Activated B cell treated with CpG ODN at 0.5 μM for 24 hours (primary cell): ENCODE measurements at regions not wholly inside any gene's neighbourhood (a gene's known extent, or its start where the extent isn't known, plus 50 kb on each side); places are given as distances from the start of the nearest gene placed in this dataset.

Source experiments
- ATAC-seq: fragments of 200-7000 bp; cut with Tn5 transposase; one replicate; pipeline ENCODE4 v1.10.0; 2021; ENCODE audit warnings: low read depth, mild to moderate bottlenecking, moderate library complexity
- CTCF ChIA-PET: fragments of 350-600 bp; sonication (Branson Sonifier 250); formaldehyde crosslinking; loops from one replicate; lab custom pipeline; 2021; ENCODE audit warnings: antibody characterized with exemption; lab: Charles Lee
- POLR2A ChIA-PET: fragments of 350-600 bp; sonication (Branson Sonifier 250); formaldehyde crosslinking; loops from one replicate; lab custom pipeline; 2021; ENCODE audit warnings: antibody characterized with exemption; lab: Charles Lee
- DNase-seq: peaks from one replicate; pipeline ENCODE4 v3.0.0; 2022
- H3K27ac Mint-ChIP-seq: one replicate; pipeline ENCODE4 v1.8.0; 2020; ENCODE audit warnings: mixed read lengths
- H3K27me3 Mint-ChIP-seq: one replicate; pipeline ENCODE4 v1.8.0; 2021; ENCODE audit warnings: mixed read lengths
- H3K36me3 Mint-ChIP-seq: one replicate; pipeline ENCODE4 v1.8.0; 2021; ENCODE audit warnings: low read depth, mixed read lengths
- H3K4me1 Mint-ChIP-seq: one replicate; pipeline ENCODE4 v1.8.0; 2021; ENCODE audit warnings: mixed read lengths
- H3K4me3 Mint-ChIP-seq: one replicate; pipeline ENCODE4 v1.8.0; 2020; ENCODE audit warnings: mild to moderate bottlenecking, mixed read lengths
- H3K9me3 Mint-ChIP-seq: one replicate; pipeline ENCODE4 v1.8.0; 2020; ENCODE audit warnings: mixed read lengths
- CTCF ChIP-seq: fragments of 200-600 bp; IDR thresholded peaks from one replicate; pipeline ENCODE4 v1.8.0; 2022; ENCODE audit warnings: antibody characterized with exemption, mild to moderate bottlenecking
- intact Hi-C: fragments of 100-400 bp; cut with micrococcal nuclease; formaldehyde crosslinking; loops from one replicate; pipeline ENCODE4 v1.15.1; 2024

- Mint-ChIP-seq H3K27me3 (no peaks in the 10 kb centered on the region), H3K36me3 (no peaks in the 10 kb centered on the region), H3K4me3 (no peak overlapping the region), H3K27ac (no peak overlapping the region), H3K9me3 (no peaks in the 10 kb centered on the region), H3K4me1 (peaks cover 30% of the 10 kb centered on the region)
- ATAC-seq (no peak), DNase-seq (no peak)
- POLR2A ChIA-PET, result interaction anchor here (0.9 to 1.4 kb wide), 4 partner anchors 113 to 161 kb away, joined by 3 to 10 read pairs (median 3); no protein-coding TSS in a partner anchor
- intact Hi-C loops, result no loop called here
- CTCF ChIA-PET, result interaction anchor here (0.9 to 3.3 kb wide), 6 partner anchors 43 to 195 kb away, joined by 3 to 14 read pairs (median 6); no protein-coding TSS in a partner anchor
- no peak for TF ChIP-seq CTCF
Observed at GRCh38 chr7:142670511-142670910, 78.8 kb upstream of the PRSS1 start.

GRCh38 chr7:142669074-142669654, 80.1 kb upstream of the PRSS1 start:
- intact Hi-C loops, result loop anchor here (1.0 kb wide), 4 partner anchors 43 to 185 kb away; no protein-coding TSS in a partner anchor
- H3K36me3 Mint-ChIP-seq, result no peaks in the 10 kb centered on the region
- ChIA-PET CTCF (interaction anchor here (1.2 to 3.3 kb wide), 4 partner anchors 114 to 546 kb away, joined by 4 to 14 read pairs (median 8); no protein-coding TSS in a partner anchor), POLR2A (interaction anchor here (0.6 to 1.1 kb wide), 3 partner anchors 114 to 127 kb away, joined by 3 to 4 read pairs (median 3); no protein-coding TSS in a partner anchor)
- TF ChIP-seq CTCF, result no peak
- ATAC-seq (peak; percentile 28), DNase-seq (no peak)
- peak overlapping the region; percentile 13 for H3K4me3 Mint-ChIP-seq
- H3K27ac Mint-ChIP-seq, result no peak overlapping the region
- H3K27me3 Mint-ChIP-seq, result no peaks in the 10 kb centered on the region
- H3K9me3 Mint-ChIP-seq, result no peaks in the 10 kb centered on the region
- H3K4me1 Mint-ChIP-seq, result peaks cover 30% of the 10 kb centered on the region

- Mint-ChIP-seq H3K27me3 (no peaks in the 10 kb centered on the region), H3K4me1 (peaks cover 30% of the 10 kb centered on the region), H3K9me3 (no peaks in the 10 kb centered on the region), H3K4me3 (no peak overlapping the region), H3K27ac (no peak overlapping the region), H3K36me3 (no peaks in the 10 kb centered on the region)
- peak; percentile 45 for ATAC-seq
- intact Hi-C loops, result no loop called here
- POLR2A ChIA-PET, result interaction anchor here (0.6 to 1.0 kb wide), 2 partner anchors 115 to 128 kb away, joined by 3 to 4 read pairs; no protein-coding TSS in a partner anchor
- CTCF ChIA-PET, result interaction anchor here (1.2 to 1.7 kb wide), 3 partner anchors 115 to 547 kb away, joined by 4 to 12 read pairs (median 5); no protein-coding TSS in a partner anchor
- TF ChIP-seq CTCF, result no peak
- DNase-seq, result no peak
Observed at GRCh38 chr7:142668495-142668894, 80.8 kb upstream of the PRSS1 start.

- DNase-seq (no peak), ATAC-seq (no peak)
- Mint-ChIP-seq H3K27me3 (peaks cover under 1% of the 10 kb centered on the region), H3K27ac (no peak overlapping the region), H3K36me3 (no peaks in the 10 kb centered on the region), H3K4me3 (no peak overlapping the region), H3K4me1 (no peaks in the 10 kb centered on the region), H3K9me3 (no peaks in the 10 kb centered on the region)
- intact Hi-C loops, result no loop called here
- no peak for TF ChIP-seq CTCF
- ChIA-PET CTCF (interaction anchor here (1.3 to 1.8 kb wide), 2 partner anchors 126 to 151 kb away, joined by 4 read pairs; no protein-coding TSS in a partner anchor), POLR2A (no interaction called here)
Observed at GRCh38 chr7:142657376-142657775, 91.9 kb upstream of the PRSS1 start.

GRCh38 chr7:142654398-142654797, 94.9 kb upstream of the PRSS1 start:
- Mint-ChIP-seq H3K36me3 (no peaks in the 10 kb centered on the region), H3K27me3 (peaks cover 7% of the 10 kb centered on the region), H3K9me3 (no peaks in the 10 kb centered on the region), H3K27ac (no peak overlapping the region), H3K4me1 (no peaks in the 10 kb centered on the region), H3K4me3 (no peak overlapping the region)
- TF ChIP-seq CTCF, result no peak
- ATAC-seq (no peak), DNase-seq (no peak)
- ChIA-PET CTCF (interaction anchor here (0.7 to 1.6 kb wide), 4 partner anchors 21 to 157 kb away, joined by 5 to 7 read pairs (median 6); no protein-coding TSS in a partner anchor), POLR2A (interaction anchor here (0.7 kb wide), 2 partner anchors 107 to 574 kb away, joined by 3 to 4 read pairs; no protein-coding TSS in a partner anchor)
- intact Hi-C loops, result loop anchor here (1.0 kb wide), 1 partner anchor 129 kb away; no protein-coding TSS in a partner anchor
